MM.1S (cell line): ENCODE measurements at regions not wholly inside any gene's neighbourhood (a gene's known extent, or its start where the extent isn't known, plus 50 kb on each side); places are given as distances from the start of the nearest gene placed in this dataset.

ENCODE experiments used
- DNase-seq: peaks from one replicate; pipeline ENCODE4 v3.0.0-alpha.2; 2015
- H2AFZ ChIP-seq: fragments of 300-600 bp; sonication (generic); 2 replicates; pipeline ENCODE4 v1.6.0; 2016; ENCODE audit warnings: antibody characterized with exemption, low read length
- H3F3A ChIP-seq: fragments of 300-600 bp; sonication (generic); 2 replicates; pipeline ENCODE4 v1.6.1; 2016; ENCODE audit warnings: mild to moderate bottlenecking, antibody characterized with exemption, low read length, moderate library complexity, mixed read lengths; ENCODE audit not compliant: insufficient read depth
- H3K27ac ChIP-seq: fragments of 300-600 bp; sonication (generic); 2 replicates; pipeline ENCODE4 v1.5.1; 2016; ENCODE audit warnings: mild to moderate bottlenecking, low read length
- H3K27me3 ChIP-seq: fragments of 300-600 bp; sonication (generic); replicated peaks from 2 replicates; pipeline ENCODE4 v1.6.0; 2016; ENCODE audit warnings: low read length; ENCODE audit not compliant: insufficient read depth
- H3K36me3 ChIP-seq: fragments of 300-600 bp; sonication (generic); replicated peaks from 2 replicates; pipeline ENCODE4 v1.6.1; 2016; ENCODE audit warnings: mild to moderate bottlenecking, low read length, mixed read lengths; ENCODE audit not compliant: insufficient read depth
- H3K4me1 ChIP-seq: fragments of 300-600 bp; sonication (generic); 2 replicates; pipeline ENCODE4 v1.6.1; 2016; ENCODE audit warnings: low read length, mixed read lengths
- H3K4me2 ChIP-seq: fragments of 300-600 bp; sonication (generic); 2 replicates; pipeline ENCODE4 v1.6.0; 2016; ENCODE audit warnings: low read depth, low read length
- H3K4me3 ChIP-seq: fragments of 300-600 bp; sonication (generic); 2 replicates; pipeline ENCODE4 v1.5.1; 2016; ENCODE audit warnings: low read length, mixed read lengths
- H3K79me2 ChIP-seq: fragments of 300-600 bp; sonication (generic); 2 replicates; pipeline ENCODE4 v1.6.1; 2016; ENCODE audit warnings: mixed run types, low read length, mixed read lengths
- H3K9ac ChIP-seq: fragments of 300-600 bp; sonication (generic); 2 replicates; pipeline ENCODE4 v1.6.1; 2016; ENCODE audit warnings: low read length, mixed read lengths
- H3K9me2 ChIP-seq: fragments of 300-600 bp; sonication (generic); replicated peaks from 2 replicates; pipeline ENCODE4 v1.6.1; 2016; ENCODE audit warnings: mild to moderate bottlenecking, low read length, mixed read lengths; ENCODE audit not compliant: insufficient read depth
- H3K9me3 ChIP-seq: fragments of 300-600 bp; sonication (generic); replicated peaks from 2 replicates; pipeline ENCODE4 v1.6.1; 2016; ENCODE audit warnings: mild to moderate bottlenecking, low read length, mixed read lengths; ENCODE audit not compliant: insufficient read depth
- H4K20me1 ChIP-seq: fragments of 300-600 bp; sonication (generic); 2 replicates; pipeline ENCODE4 v1.6.1; 2016; ENCODE audit warnings: mild to moderate bottlenecking, low read length, moderate library complexity, mixed read lengths; ENCODE audit not compliant: insufficient read depth
- CTCF ChIP-seq: fragments of 300-600 bp; sonication (generic); IDR thresholded peaks from 2 replicates; pipeline ENCODE4 v1.5.1; 2016; ENCODE audit warnings: antibody characterized with exemption, low read length, mixed read lengths
- EZH2 ChIP-seq: fragments of 300-600 bp; sonication (generic); optimal IDR thresholded peaks from 2 replicates; pipeline ENCODE3; 2017; ENCODE audit warnings: low read depth, mild to moderate bottlenecking, antibody characterized with exemption, low read length, mixed read lengths
- EZH2phosphoT487 ChIP-seq: fragments of 300-600 bp; sonication (generic); IDR thresholded peaks from 2 replicates; pipeline ENCODE4 v1.6.1; 2018; ENCODE audit warnings: antibody characterized with exemption, low read length

DNA sequence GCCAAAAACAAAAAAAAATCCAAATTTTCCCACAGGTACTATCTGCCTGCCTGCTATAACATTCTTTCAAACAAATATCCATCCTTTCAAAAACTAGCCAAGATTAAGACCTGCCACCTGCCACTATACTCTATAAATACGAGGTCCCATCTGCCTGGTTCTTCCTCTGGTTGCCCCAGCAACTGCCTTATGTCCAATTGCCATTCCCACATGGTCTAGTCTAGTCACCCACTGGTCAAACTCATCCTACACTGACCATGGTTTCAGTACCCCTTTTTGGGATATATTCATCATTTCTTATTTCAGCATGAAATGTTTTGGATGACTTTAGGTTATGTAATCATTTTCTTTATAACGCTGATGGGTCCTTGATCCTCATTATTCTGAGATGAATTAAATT lies 95.1 kb upstream of the CCNG1 start:
- H3K9me2 ChIP-seq: no peaks in the 10 kb centered on the region

DNA sequence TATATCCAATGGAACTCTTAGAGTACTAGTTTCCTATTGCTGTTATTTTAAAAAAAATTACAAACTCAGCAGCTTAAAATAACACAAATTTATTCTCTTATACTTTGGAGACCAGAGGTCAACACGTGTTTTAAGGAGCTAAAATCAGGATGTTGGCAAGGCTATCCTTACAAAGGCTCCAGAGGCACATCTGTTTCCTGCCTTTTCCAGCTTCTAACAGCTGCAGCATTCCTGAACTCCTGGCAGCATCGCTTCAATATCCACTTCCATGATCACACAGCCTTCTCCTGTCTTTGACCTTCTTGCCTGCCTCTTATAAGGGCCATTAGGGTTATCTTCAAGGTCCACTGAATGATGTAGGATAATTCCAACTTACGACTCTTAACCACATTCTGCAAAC lies 92.2 kb upstream of the CCNG1 start:
- no peaks in the 10 kb centered on the region for H3K9me3 ChIP-seq
- H3K9me2 ChIP-seq: no peaks in the 10 kb centered on the region
- no peaks in the 10 kb centered on the region for H3K27me3 ChIP-seq
- no peak for TF ChIP-seq EZH2phosphoT487
- TF ChIP-seq CTCF: no peak
- no peak for TF ChIP-seq EZH2
- H3K9ac ChIP-seq: no peak overlapping the region
- H3K79me2 ChIP-seq: no peaks in the 10 kb centered on the region
- no peaks in the 10 kb centered on the region for H3F3A ChIP-seq
- H4K20me1 ChIP-seq: no peaks in the 10 kb centered on the region
- no peak overlapping the region for H3K4me3 ChIP-seq
- no peak overlapping the region for H3K4me2 ChIP-seq
- no peak for DNase-seq
- no peaks in the 10 kb centered on the region for H3K36me3 ChIP-seq
- H3K4me1 ChIP-seq: peaks cover 13% of the 10 kb centered on the region
- H3K27ac ChIP-seq: no peak overlapping the region
- no peak overlapping the region for H2AFZ ChIP-seq

More for the DNA sequence above, 95.1 kb upstream of the CCNG1 start:
- TF ChIP-seq EZH2phosphoT487: no peak
- TF ChIP-seq EZH2: no peak
- no peak for TF ChIP-seq CTCF
- H3K4me2 ChIP-seq: no peak overlapping the region
- no peaks in the 10 kb centered on the region for H3F3A ChIP-seq
- no peaks in the 10 kb centered on the region for H3K27me3 ChIP-seq
- H3K4me1 ChIP-seq: peaks cover 12% of the 10 kb centered on the region
- DNase-seq: no peak
- H3K9ac ChIP-seq: no peak overlapping the region
- H3K27ac ChIP-seq: no peak overlapping the region
- H2AFZ ChIP-seq: no peak overlapping the region
- H3K4me3 ChIP-seq: no peak overlapping the region
- no peaks in the 10 kb centered on the region for H3K36me3 ChIP-seq
- no peaks in the 10 kb centered on the region for H4K20me1 ChIP-seq
- H3K9me3 ChIP-seq: no peaks in the 10 kb centered on the region
- H3K79me2 ChIP-seq: no peaks in the 10 kb centered on the region

DNA sequence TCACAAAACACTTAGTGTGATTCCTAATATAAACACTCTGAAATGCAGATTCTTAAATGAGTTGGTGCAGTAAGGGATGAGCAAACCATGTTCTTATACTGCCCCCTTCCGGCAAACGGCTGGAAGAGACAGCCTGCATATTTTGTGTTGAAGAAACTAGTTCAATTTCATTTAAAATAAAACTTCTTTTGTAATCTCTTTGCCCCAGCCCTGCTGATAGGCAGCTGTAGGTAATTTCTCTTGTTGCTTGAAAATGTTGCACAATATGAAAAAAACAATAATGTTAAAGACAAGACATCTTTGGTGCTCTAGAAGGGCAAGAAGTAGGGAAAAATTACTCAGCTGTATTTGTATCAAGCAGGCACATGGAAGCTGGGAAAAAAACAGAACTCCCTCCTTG lies 89.7 kb upstream of the CCNG1 start:
- H3K4me2 ChIP-seq: peak overlapping the region; percentile 31
- H3K9ac ChIP-seq: no peak overlapping the region
- peak overlapping the region; percentile 6; the same call in 1 of the 2 replicates for H3K27ac ChIP-seq
- no peaks in the 10 kb centered on the region for H3K79me2 ChIP-seq
- H2AFZ ChIP-seq: 0 out of 2 replicates have a peak overlapping the region, but pooled peaks have one; percentile 1
- peaks cover 13% of the 10 kb centered on the region for H3K4me1 ChIP-seq
- H3K36me3 ChIP-seq: no peaks in the 10 kb centered on the region
- no peaks in the 10 kb centered on the region for H3F3A ChIP-seq
- TF ChIP-seq CTCF (peak; percentile 91), EZH2phosphoT487 (no peak)
- H3K9me2 ChIP-seq: no peaks in the 10 kb centered on the region
- no peaks in the 10 kb centered on the region for H4K20me1 ChIP-seq
- H3K27me3 ChIP-seq: no peaks in the 10 kb centered on the region
- no peaks in the 10 kb centered on the region for H3K9me3 ChIP-seq
- DNase-seq: peak; percentile 70
- H3K4me3 ChIP-seq: no peak overlapping the region
